K562 (cell line): ENCODE measurements at regions not wholly inside any gene's neighbourhood (a gene's known extent, or its start where the extent isn't known, plus 50 kb on each side); places are given as distances from the start of the nearest gene placed in this dataset.

Experiments used
- ATAC-seq: fragments of 200-7000 bp; cut with Tn5 transposase; 3 replicates; pipeline ENCODE4 v1.9.1; 2020; ENCODE audit warnings: moderate library complexity
- BruUV-seq: library from RNA; stranded (reverse); fragments of 400-500 nt; replicated peaks from 2 replicates; lab custom pipeline; 2021; lab: Mats Ljungman, UMichigan
- CTCF ChIA-PET: fragments of 300-600 bp; formaldehyde crosslinking; extraction: SDS; loops from one replicate; lab custom pipeline; 2021; ENCODE audit warnings: low intra/inter-chr PET ratio; lab: Yijun Ruan, JAX
- POLR2A ChIA-PET: fragments of 300-600, 350-650 bp; sonication (Branson Sonifier 250); formaldehyde crosslinking; extraction: SDS; loops from one replicate; lab custom pipeline; 2021; ENCODE audit warnings: antibody characterized with exemption, inconsistent platforms; lab: Yijun Ruan, JAX
- DNase-seq, 4 experiments: peaks; one replicate each; pipeline versions ENCODE4 v3.0.0 to v3.0.0-alpha.2; 2011 to 2018; ENCODE audit warnings: low spot score in 3 of 4, mixed read lengths in 3 of 4; ENCODE audit errors: extremely low read depth in 1 of 4
- FAIRE-seq: peaks from 2 replicates; lab custom pipeline; 2011; peaks lifted over from hg19 to GRCh38; lab: Jason Lieb, UNC
- H2AFZ ChIP-seq: 2 replicates; pipeline ENCODE4 v1.6.0; 2011; ENCODE audit warnings: low read depth, low read length, control low read depth, inconsistent platforms
- H3K27ac ChIP-seq: fragments of 200-600 bp; 3 replicates; pipeline ENCODE4 v1.8.0; 2011; ENCODE audit warnings: low read depth, mild to moderate bottlenecking, control low read depth, inconsistent platforms, low read length, moderate library complexity, mixed read lengths; ENCODE audit errors: extremely low read depth
- H3K27me3 ChIP-seq, 2 experiments: fragments of 300-600 bp in 1 of 2; 2 replicates in 1 of 2; 3 replicates in 1 of 2; pipeline versions ENCODE4 v1.6.0 to v1.8.0; 2011; ENCODE audit warnings: inconsistent platforms in 2 of 2, low read length in 2 of 2, mild to moderate bottlenecking in 1 of 2, mixed read lengths in 1 of 2, moderate library complexity in 1 of 2; ENCODE audit not compliant: control insufficient read depth in 2 of 2, insufficient read depth in 2 of 2
- H3K36me3 ChIP-seq: fragments of 300-600 bp; 3 replicates; pipeline ENCODE4 v1.8.0; 2011; ENCODE audit warnings: mild to moderate bottlenecking, low read length, inconsistent platforms; ENCODE audit not compliant: control insufficient read depth, insufficient read depth
- H3K4me1 ChIP-seq, 2 experiments: fragments of 200-600 bp in 1 of 2; replicated peaks in 1 of 2; 2 replicates in 1 of 2; 3 replicates in 1 of 2; pipeline versions ENCODE4 v1.5.1 to v1.8.0; 2011; ENCODE audit warnings: inconsistent platforms in 2 of 2, low read length in 2 of 2, mild to moderate bottlenecking in 1 of 2, mixed read lengths in 1 of 2, moderate library complexity in 1 of 2; ENCODE audit not compliant: control insufficient read depth in 2 of 2, insufficient read depth in 2 of 2
- H3K4me2 ChIP-seq: 2 replicates; pipeline ENCODE4 v1.6.1; 2011; ENCODE audit warnings: low read length, control low read depth, inconsistent platforms, mixed read lengths; ENCODE audit not compliant: insufficient read depth
- H3K4me3 ChIP-seq: fragments of 200-600 bp; sonication (generic), shearing (Covaris generic); 2 replicates; pipeline ENCODE4 v1.5.1; 2016; ENCODE audit warnings: control low read depth, inconsistent platforms
- H3K79me2 ChIP-seq: fragments of 200-600 bp; 3 replicates; pipeline ENCODE4 v1.8.0; 2011; ENCODE audit warnings: low read length, inconsistent platforms; ENCODE audit not compliant: control insufficient read depth, insufficient read depth
- H3K9ac ChIP-seq, 2 experiments: 2 replicates each; pipeline versions ENCODE4 v1.6.0 to v1.6.1; 2011; ENCODE audit warnings: low read depth in 2 of 2, low read length in 2 of 2, control low read depth in 1 of 2, inconsistent platforms in 1 of 2, mild to moderate bottlenecking in 1 of 2, mixed read lengths in 1 of 2; ENCODE audit not compliant: insufficient read depth in 1 of 2
- H3K9me1 ChIP-seq: one replicate; pipeline ENCODE4 v1.6.0; 2011; ENCODE audit warnings: inconsistent platforms, mild to moderate bottlenecking, low read length, moderate library complexity; ENCODE audit not compliant: control insufficient read depth, insufficient read depth
- H3K9me3 ChIP-seq: replicated peaks from 2 replicates; pipeline ENCODE4 v1.5.1; 2011; ENCODE audit warnings: low read depth, low read length, inconsistent platforms; ENCODE audit not compliant: control insufficient read depth, insufficient read depth
- H4K20me1 ChIP-seq: replicated peaks from 2 replicates; pipeline ENCODE4 v1.6.1; 2011; ENCODE audit warnings: low read length, inconsistent platforms, mixed read lengths; ENCODE audit not compliant: control insufficient read depth, insufficient read depth
- CBX8 ChIP-seq: fragments of 200-600 bp; sonication (generic); IDR thresholded peaks from 2 replicates; pipeline ENCODE4 v1.6.1; 2012; ENCODE audit warnings: borderline replicate concordance, mixed run types, low read depth, mild to moderate bottlenecking, moderate library complexity, mixed read lengths, low read length, control low read depth, inconsistent platforms; ENCODE audit not compliant: poor library complexity, severe bottlenecking; ENCODE audit errors: extremely low read depth
- CREBBP ChIP-seq: IDR thresholded peaks from one replicate; pipeline ENCODE4 v1.6.1; 2012; ENCODE audit warnings: low read depth, mild to moderate bottlenecking, control low read depth, inconsistent platforms, low read length
- E2F3 ChIP-seq: fragments of 250-450 bp; sonication (Bioruptor Pico); IDR thresholded peaks from 2 replicates; pipeline ENCODE4 v1.4.0; 2020; ENCODE audit warnings: mild to moderate bottlenecking
- ETV1 ChIP-seq: fragments of 450-650 bp; conservative IDR thresholded peaks from 2 replicates; pipeline ENCODE4 v1.6.1; 2016; ENCODE audit warnings: missing genetic modification characterization, control low read depth, low read depth, missing compliant biosample characterization
- MYBL2 ChIP-seq, 2 experiments: fragments of 450-650 bp in 1 of 2; sonication (generic) in 1 of 2; formaldehyde crosslinking in 1 of 2; IDR thresholded peaks; 2 replicates each; pipeline versions ENCODE4 v1.6.1 to v1.8.1; 2017 to 2022; ENCODE audit warnings: borderline replicate concordance in 1 of 2, inconsistent platforms in 1 of 2, low read depth in 1 of 2, mild to moderate bottlenecking in 1 of 2, missing genetic modification reagents in 1 of 2, moderate library complexity in 1 of 2
- POLR2A ChIP-seq: fragments of 450-650 bp; conservative IDR thresholded peaks from 2 replicates; pipeline ENCODE4 v1.6.1; 2016
- TFAM ChIP-seq: fragments of 250-450 bp; sonication (Bioruptor Pico); conservative IDR thresholded peaks from 2 replicates; pipeline ENCODE4 v1.5.0; 2021; ENCODE audit warnings: mild to moderate bottlenecking, moderate library complexity
- WGBS: fragments of 100-300 bp; shearing (Covaris generic); methylation state at CpG from one replicate; pipeline ENCODE4 v1.1.6; 2016; ENCODE audit warnings: low coverage, mixed read lengths; ENCODE audit not compliant: insufficient coverage; ENCODE audit errors: missing lambda C conversion rate; 5-methylcytosine and 5-hydroxymethylcytosine counted together
- in situ Hi-C: fragments of 300-500 bp; cut with MboI; formaldehyde crosslinking; loops from 4 replicates; pipeline ENCODE4 v1.15.0; 2018; ENCODE audit warnings: inconsistent platforms, mixed read lengths
- intact Hi-C: fragments of 100-400 bp; cut with micrococcal nuclease; formaldehyde crosslinking; loops from 2 replicates; pipeline ENCODE4 v1.14.2; 2022
- TF ChIP-seq, protein P1 (sequence below), 2 experiments: fragments of 450-650 bp in 1 of 2; sonication (generic) in 1 of 2; formaldehyde crosslinking in 1 of 2; IDR thresholded peaks in 1 of 2; conservative IDR thresholded peaks in 1 of 2; 2 replicates each; pipeline versions ENCODE4 v1.6.1 to v1.8.1; 2016 to 2023; ENCODE audit warnings: mild to moderate bottlenecking in 2 of 2, moderate library complexity in 2 of 2, inconsistent platforms in 1 of 2, missing genetic modification reagents in 1 of 2

GRCh38 chr4:156569535-156569934, 402.1 kb downstream of the PDGFC start:
- H3K9me3 ChIP-seq: no peaks in the 10 kb centered on the region; the same call in 1 of the 2 replicates
- ChIA-PET POLR2A (no interaction called here), CTCF (no interaction called here)
- no peak for TF ChIP-seq E2F3 (CRISPR knock-in tag)
- TF ChIP-seq, protein P1, sequence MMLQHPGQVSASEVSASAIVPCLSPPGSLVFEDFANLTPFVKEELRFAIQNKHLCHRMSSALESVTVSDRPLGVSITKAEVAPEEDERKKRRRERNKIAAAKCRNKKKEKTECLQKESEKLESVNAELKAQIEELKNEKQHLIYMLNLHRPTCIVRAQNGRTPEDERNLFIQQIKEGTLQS (IDR thresholded peaks at IDR 0.05): no peak
- TF ChIP-seq, protein P1 (CRISPR knock-in tag; conservative IDR thresholded peaks at IDR 0.05): no peak
- TF ChIP-seq MYBL2 (IDR thresholded peaks at IDR 0.05; ENCODE audit: low read depth): no peak
- TF ChIP-seq MYBL2 (CRISPR knock-in tag; IDR thresholded peaks at IDR 0.05; ENCODE audit: borderline replicate concordance): no peak
- TF ChIP-seq TFAM: no peak
- TF ChIP-seq CREBBP: no peak
- no peak for TF ChIP-seq ETV1
- no peak for TF ChIP-seq CBX8
- TF ChIP-seq POLR2A: no peak
- TF ChIP-seq, all 486 proteins: peak for 0
- H3K9ac ChIP-seq: no peak overlapping the region
- H3K79me2 ChIP-seq: no peaks in the 10 kb centered on the region
- no peaks in the 10 kb centered on the region for H3K4me1 ChIP-seq
- H2AFZ ChIP-seq: no peak overlapping the region
- no peaks in the 10 kb centered on the region for H4K20me1 ChIP-seq
- no peak for ATAC-seq
- in situ Hi-C loops (no loop called here), intact Hi-C loops (no loop called here)
- no peak for FAIRE-seq
- no peaks in the 10 kb centered on the region for H3K9me1 ChIP-seq
- H3K36me3 ChIP-seq: no peaks in the 10 kb centered on the region
- H3K4me2 ChIP-seq: no peak overlapping the region
- no peak for DNase-seq
- BruUV-seq: no TSS peak
- H3K27me3 ChIP-seq: no peaks in the 10 kb centered on the region
- no peak overlapping the region for H3K27ac ChIP-seq
- H3K4me3 ChIP-seq: no peak overlapping the region
- WGBS: 0% methylated on average over 2 of the region's 2 CpGs
